ENCODE measurements at regions not wholly inside any gene's neighbourhood (a gene's known extent, or its start where the extent isn't known, plus 50 kb on each side); places are given as distances from the start of the nearest gene placed in this dataset.

- no peak for DNase-seq
Measured at GRCh38 chr10:98332623-98333269, 64.8 kb upstream of the LOXL4 start.

- DNase-seq: no peak
Measured at GRCh38 chr10:98331885-98332284, 63.9 kb upstream of the LOXL4 start.

GRCh38 chr10:98330987-98331386 lies 63.0 kb upstream of the LOXL4 start:
- DNase-seq: no peak

GRCh38 chr10:98328640-98329039 lies 60.6 kb upstream of the LOXL4 start:
- no peak for DNase-seq

GRCh38 chr10:98328163-98328562 lies 60.2 kb upstream of the LOXL4 start:
- DNase-seq: no peak

GRCh38 chr10:98326621-98327027 lies 58.6 kb upstream of the LOXL4 start:
- DNase-seq: peak in 8 of 14 donors; percentile 7 to 53 (median 20)

- peak in 3 of 14 donors; percentile 4 to 61 (median 4) for DNase-seq
Measured at GRCh38 chr10:98323221-98324164, 55.5 kb upstream of the LOXL4 start.

- DNase-seq: no peak
Measured at GRCh38 chr10:98321186-98321780, 53.3 kb upstream of the LOXL4 start.

GRCh38 chr10:98320486-98321185 lies 52.6 kb upstream of the LOXL4 start:
- no peak for DNase-seq

GRCh38 chr10:98318861-98319260 lies 50.9 kb upstream of the LOXL4 start:
- DNase-seq: no peak
